ENCODE measurements at regions not wholly inside any gene's neighbourhood (a gene's known extent, or its start where the extent isn't known, plus 50 kb on each side); places are given as distances from the start of the nearest gene placed in this dataset.

DNA sequence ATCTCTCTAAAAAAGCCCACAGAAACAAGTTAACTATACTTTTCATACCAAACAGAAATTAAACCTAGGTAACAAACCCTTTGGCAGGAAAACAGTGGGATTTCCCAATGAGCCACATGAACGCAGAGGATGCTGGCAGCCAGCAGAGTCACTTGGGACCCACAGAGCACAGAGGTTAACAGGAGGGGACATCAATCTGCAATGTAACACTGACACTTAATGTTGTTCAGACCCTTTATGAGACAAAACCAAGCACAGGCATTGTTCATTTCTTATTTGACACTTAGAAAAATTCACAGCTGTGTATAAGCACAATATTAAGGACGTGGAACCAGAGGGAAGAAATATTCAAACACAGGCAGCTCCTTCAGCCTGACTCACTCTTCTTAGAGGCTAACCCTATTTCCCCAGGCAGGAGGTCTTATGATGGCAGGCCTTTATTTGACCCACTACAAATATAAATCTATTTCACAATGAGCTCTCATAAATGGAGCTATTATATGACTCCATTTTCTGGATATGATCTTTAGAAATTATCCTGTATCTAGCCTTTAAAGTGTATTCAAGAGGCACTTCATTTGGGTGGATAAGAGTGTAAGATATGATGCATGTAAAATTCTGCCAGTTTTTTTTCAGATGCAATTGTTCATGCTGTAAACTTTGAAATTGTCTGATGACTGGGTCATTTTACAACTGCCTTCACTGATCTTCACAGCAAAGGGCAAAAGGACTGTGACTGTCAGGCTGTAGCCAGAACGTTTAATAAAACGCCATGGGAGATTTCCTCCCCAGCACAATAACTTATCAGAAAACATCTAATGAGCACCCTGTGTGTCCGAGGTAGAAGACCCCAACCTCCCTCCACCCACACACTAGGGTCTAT, 132.8 kb upstream of the SATB2 start:
- TF ChIP-seq, protein P1, sequence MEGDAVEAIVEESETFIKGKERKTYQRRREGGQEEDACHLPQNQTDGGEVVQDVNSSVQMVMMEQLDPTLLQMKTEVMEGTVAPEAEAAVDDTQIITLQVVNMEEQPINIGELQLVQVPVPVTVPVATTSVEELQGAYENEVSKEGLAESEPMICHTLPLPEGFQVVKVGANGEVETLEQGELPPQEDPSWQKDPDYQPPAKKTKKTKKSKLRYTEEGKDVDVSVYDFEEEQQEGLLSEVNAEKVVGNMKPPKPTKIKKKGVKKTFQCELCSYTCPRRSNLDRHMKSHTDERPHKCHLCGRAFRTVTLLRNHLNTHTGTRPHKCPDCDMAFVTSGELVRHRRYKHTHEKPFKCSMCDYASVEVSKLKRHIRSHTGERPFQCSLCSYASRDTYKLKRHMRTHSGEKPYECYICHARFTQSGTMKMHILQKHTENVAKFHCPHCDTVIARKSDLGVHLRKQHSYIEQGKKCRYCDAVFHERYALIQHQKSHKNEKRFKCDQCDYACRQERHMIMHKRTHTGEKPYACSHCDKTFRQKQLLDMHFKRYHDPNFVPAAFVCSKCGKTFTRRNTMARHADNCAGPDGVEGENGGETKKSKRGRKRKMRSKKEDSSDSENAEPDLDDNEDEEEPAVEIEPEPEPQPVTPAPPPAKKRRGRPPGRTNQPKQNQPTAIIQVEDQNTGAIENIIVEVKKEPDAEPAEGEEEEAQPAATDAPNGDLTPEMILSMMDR (IDR thresholded peaks at IDR 0.05): no peak
- no peak for TF ChIP-seq POLR2A (IDR thresholded peaks at IDR 0.05)

All from esophagus squamous epithelium (tissue), 4 donors.